ENCODE measurements at regions not wholly inside any gene's neighbourhood (a gene's known extent, or its start where the extent isn't known, plus 50 kb on each side); places are given as distances from the start of the nearest gene placed in this dataset.

- no peak for TF ChIP-seq TARDBP (IDR thresholded peaks at IDR 0.05)
- TF ChIP-seq FOXK2 (IDR thresholded peaks at IDR 0.05), result no peak
- no peak for TF ChIP-seq SP1 (IDR thresholded peaks at IDR 0.05)
- no peak for TF ChIP-seq FOXA1 (IDR thresholded peaks at IDR 0.05)
- no peak for TF ChIP-seq ELF4 (IDR thresholded peaks at IDR 0.05)
- TF ChIP-seq ZNF384 (IDR thresholded peaks at IDR 0.05), result no peak
These were observed 61.3 kb upstream of the MEGF10 start for GRCh38 chr5:127229185-127229889.
